CD4-positive, alpha-beta memory T cell (primary cell): ENCODE measurements at regions not wholly inside any gene's neighbourhood (a gene's known extent, or its start where the extent isn't known, plus 50 kb on each side); places are given as distances from the start of the nearest gene placed in this dataset.

Experiments
- CTCF ChIA-PET: fragments of 350-600 bp; sonication (Branson Sonifier 250); formaldehyde crosslinking; loops from one replicate; lab custom pipeline; 2021; ENCODE audit warnings: inconsistent platforms; ENCODE audit not compliant: partially characterized antibody; lab: Charles Lee
- POLR2A ChIA-PET: fragments of 350-600 bp; sonication (Branson Sonifier 250); formaldehyde crosslinking; loops from one replicate; lab custom pipeline; 2021; ENCODE audit not compliant: partially characterized antibody; lab: Charles Lee
- DNase-seq, 5 donors: peaks; one replicate each; pipeline versions ENCODE4 v3.0.0 to v3.0.0-alpha.2; 2020 to 2022; ENCODE audit warnings: mixed read lengths in 1 of 5
- H3K27ac ChIP-seq: one replicate; pipeline ENCODE4 v1.7.0; 2013; ENCODE audit warnings: low read depth, low read length
- H3K27me3 ChIP-seq: 2 replicates; pipeline ENCODE4 v1.7.0; 2013; ENCODE audit warnings: mild to moderate bottlenecking, low read length, moderate library complexity; ENCODE audit not compliant: insufficient read depth
- H3K36me3 ChIP-seq: 2 replicates; pipeline ENCODE4 v1.7.0; 2013; ENCODE audit warnings: mild to moderate bottlenecking, low read length, moderate library complexity; ENCODE audit not compliant: insufficient read depth
- H3K4me1 ChIP-seq: 2 replicates; pipeline ENCODE4 v1.7.0; 2013; ENCODE audit warnings: mild to moderate bottlenecking, low read length, moderate library complexity; ENCODE audit not compliant: insufficient read depth
- H3K4me3 ChIP-seq, 2 donors: one replicate each; pipeline ENCODE4 v1.7.0; 2013; ENCODE audit warnings: low read length in 2 of 2, mild to moderate bottlenecking in 1 of 2
- H3K9me3 ChIP-seq, 2 donors: one replicate each; pipeline ENCODE4 v1.7.0; 2013; ENCODE audit warnings: low read length in 2 of 2, control low read depth in 1 of 2; ENCODE audit not compliant: control insufficient read depth in 1 of 2
- H3K27ac Mint-ChIP-seq, 7 donors: one replicate each; pipeline ENCODE4 v1.8.0; 2020 to 2021; ENCODE audit warnings: mixed read lengths in 7 of 7, mild to moderate bottlenecking in 6 of 7, inconsistent platforms in 3 of 7, moderate library complexity in 3 of 7
- H3K27me3 Mint-ChIP-seq, 2 donors: one replicate each; pipeline ENCODE4 v1.8.0; 2020 to 2021; ENCODE audit warnings: mixed read lengths in 2 of 2
- H3K36me3 Mint-ChIP-seq, 2 donors: one replicate each; pipeline ENCODE4 v1.8.0; 2020 to 2021; ENCODE audit warnings: mixed read lengths in 2 of 2, inconsistent platforms in 1 of 2, mild to moderate bottlenecking in 1 of 2
- H3K4me1 Mint-ChIP-seq, 4 donors: one replicate each; pipeline ENCODE4 v1.8.0; 2020 to 2021; ENCODE audit warnings: mixed read lengths in 4 of 4, mild to moderate bottlenecking in 1 of 4
- H3K4me3 Mint-ChIP-seq, 8 donors: one replicate each; pipeline ENCODE4 v1.8.0; 2020 to 2021; ENCODE audit warnings: mixed read lengths in 8 of 8, mild to moderate bottlenecking in 7 of 8, moderate library complexity in 6 of 8, inconsistent platforms in 3 of 8
- H3K9me3 Mint-ChIP-seq, 8 donors: one replicate each; pipeline ENCODE4 v1.8.0; 2020 to 2021; ENCODE audit warnings: mixed read lengths in 8 of 8, mild to moderate bottlenecking in 5 of 8, inconsistent platforms in 3 of 8, moderate library complexity in 1 of 8
- intact Hi-C: fragments of 100-400 bp; cut with micrococcal nuclease; formaldehyde crosslinking; loops from one replicate; pipeline ENCODE4 v1.15.1; 2023

DNA sequence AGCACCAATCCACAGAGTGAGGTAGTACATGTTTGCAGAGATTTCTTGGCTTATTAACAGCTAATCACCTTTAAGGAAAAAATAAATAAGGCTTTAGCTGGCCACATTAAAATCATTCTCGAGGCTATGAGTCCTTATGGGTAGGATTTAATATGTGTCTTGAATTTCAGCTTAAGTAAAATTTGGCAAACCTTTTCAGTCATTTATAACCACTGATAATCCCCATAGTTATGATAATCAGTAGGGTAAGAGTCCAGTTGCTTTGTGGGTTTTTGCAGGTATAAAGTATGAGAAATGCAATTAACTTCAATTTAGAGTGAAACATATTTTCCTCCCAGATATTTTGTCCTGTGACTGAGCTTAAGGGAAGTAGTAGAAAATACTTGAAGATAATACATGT is 1458.9 kb upstream of the FLRT2 start:
- intact Hi-C loops, result no loop called here
- H3K4me1 ChIP-seq, result no peaks in the 10 kb centered on the region
- no peaks in the 10 kb centered on the region for H3K36me3 ChIP-seq
- Mint-ChIP-seq H3K27ac (no peak overlapping the region), H3K4me1 (no peaks in the 10 kb centered on the region), H3K9me3 (peaks cover 0 to 11% (median 6%) of the 10 kb centered on the region in 8 donors), H3K27me3 (no peaks in the 10 kb centered on the region), H3K36me3 (no peaks in the 10 kb centered on the region), H3K4me3 (no peak overlapping the region)
- CTCF ChIA-PET, result no interaction called here
- H3K4me3 ChIP-seq, result no peak overlapping the region
- POLR2A ChIA-PET, result no interaction called here
- peaks cover 0 to 3% of the 10 kb centered on the region in 2 donors for H3K9me3 ChIP-seq
- H3K27me3 ChIP-seq, result no peaks in the 10 kb centered on the region
- no peak overlapping the region for H3K27ac ChIP-seq
- DNase-seq, result no peak

DNA sequence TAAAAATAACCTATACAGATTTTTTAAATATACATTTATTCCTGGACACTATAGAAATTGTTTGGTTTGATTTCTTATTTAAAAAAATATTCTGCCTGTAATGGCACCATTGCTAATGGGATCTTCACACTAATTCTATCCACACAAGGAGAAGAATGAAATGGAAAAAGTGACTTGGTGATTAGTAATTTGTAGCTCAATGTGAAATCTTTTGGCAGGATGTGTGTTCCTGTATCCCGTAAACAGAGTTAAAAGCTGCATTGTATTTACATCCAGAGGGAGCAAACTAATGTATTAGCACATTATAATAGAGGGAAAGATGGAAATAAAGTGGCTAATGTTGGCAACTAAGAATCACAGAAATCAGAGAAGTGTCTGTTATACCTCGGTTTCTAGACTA is 1455.3 kb upstream of the FLRT2 start:
- no peak overlapping the region for H3K4me3 ChIP-seq
- no peak overlapping the region for H3K27ac Mint-ChIP-seq
- H3K27me3 Mint-ChIP-seq, result no peaks in the 10 kb centered on the region
- H3K9me3 ChIP-seq, result no peaks in the 10 kb centered on the region
- H3K9me3 Mint-ChIP-seq, result peaks cover 0 to 8% (median 4%) of the 10 kb centered on the region in 8 donors
- no peak for DNase-seq
- H3K27ac ChIP-seq, result no peak overlapping the region
- H3K36me3 ChIP-seq, result no peaks in the 10 kb centered on the region
- H3K4me3 Mint-ChIP-seq, result no peak overlapping the region
- intact Hi-C loops, result no loop called here
- no peaks in the 10 kb centered on the region for H3K4me1 Mint-ChIP-seq
- CTCF ChIA-PET, result no interaction called here
- H3K27me3 ChIP-seq, result no peaks in the 10 kb centered on the region
- H3K36me3 Mint-ChIP-seq, result no peaks in the 10 kb centered on the region
- no peaks in the 10 kb centered on the region for H3K4me1 ChIP-seq
- POLR2A ChIA-PET, result no interaction called here

DNA sequence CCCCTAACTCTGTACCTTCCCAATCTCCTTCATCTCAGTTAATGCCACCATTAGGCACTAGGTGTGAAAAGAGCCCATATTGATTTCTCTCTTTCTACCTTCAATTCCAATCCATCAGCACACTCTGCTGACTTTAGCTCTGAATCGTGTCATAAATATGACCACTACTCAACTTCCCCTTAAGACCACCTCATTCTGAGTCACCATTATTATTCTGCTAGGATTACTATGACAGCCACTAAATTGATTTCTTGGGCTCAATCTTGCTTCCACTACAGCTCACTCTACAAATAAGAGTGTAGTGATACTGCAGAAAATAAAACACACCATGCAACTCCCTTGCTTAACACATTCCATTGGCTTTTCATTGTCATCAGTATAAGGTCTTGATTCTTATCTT is 1449.0 kb upstream of the FLRT2 start:
- POLR2A ChIA-PET, result no interaction called here
- DNase-seq, result no peak
- Histone ChIP-seq H3K4me3 (no peak overlapping the region), H3K4me1 (no peaks in the 10 kb centered on the region), H3K36me3 (no peaks in the 10 kb centered on the region), H3K27ac (no peak overlapping the region), H3K27me3 (no peaks in the 10 kb centered on the region), H3K9me3 (no peaks in the 10 kb centered on the region)
- Mint-ChIP-seq H3K27me3 (no peaks in the 10 kb centered on the region), H3K36me3 (no peaks in the 10 kb centered on the region), H3K27ac (no peak overlapping the region), H3K4me1 (no peaks in the 10 kb centered on the region), H3K9me3 (peaks cover 4 to 26% (median 9%) of the 10 kb centered on the region in 8 donors), H3K4me3 (no peak overlapping the region)
- intact Hi-C loops, result no loop called here
- CTCF ChIA-PET, result no interaction called here

DNA sequence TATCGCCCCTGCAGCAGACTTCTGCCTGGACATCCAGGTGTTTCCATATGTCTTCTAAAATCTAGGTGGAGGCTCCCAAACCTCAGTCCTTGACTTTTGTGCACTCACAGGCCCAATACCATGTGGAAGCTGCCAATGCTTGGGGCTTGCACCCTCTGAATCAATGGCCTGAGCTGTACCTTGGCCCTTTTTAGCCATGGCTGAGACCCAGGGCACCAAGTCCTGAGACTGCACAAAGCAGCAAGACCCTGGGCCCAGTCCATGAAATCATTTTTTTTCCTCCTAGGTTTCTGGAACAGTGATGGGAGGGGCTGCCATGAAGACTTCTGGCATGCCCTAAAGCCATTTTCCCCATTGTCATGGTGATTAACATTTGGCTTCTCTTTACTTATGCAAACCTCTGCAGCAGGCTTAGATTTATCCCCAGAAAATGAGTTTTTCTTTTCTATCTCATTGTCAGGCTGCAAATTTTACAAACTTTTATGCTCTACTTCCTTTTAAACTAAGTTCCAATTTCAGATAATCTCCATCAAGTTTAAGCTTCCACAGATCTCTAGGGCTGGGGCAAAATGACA is 1445.8 kb upstream of the FLRT2 start:
- H3K9me3 Mint-ChIP-seq, result peaks cover 0 to 26% (median 11%) of the 10 kb centered on the region in 8 donors
- intact Hi-C loops, result no loop called here
- no peak overlapping the region for H3K27ac Mint-ChIP-seq
- DNase-seq, result no peak
- Histone ChIP-seq H3K4me3 (no peak overlapping the region), H3K36me3 (no peaks in the 10 kb centered on the region), H3K27me3 (no peaks in the 10 kb centered on the region), H3K27ac (no peak overlapping the region), H3K9me3 (no peaks in the 10 kb centered on the region), H3K4me1 (no peaks in the 10 kb centered on the region)
- H3K4me3 Mint-ChIP-seq, result no peak overlapping the region
- ChIA-PET POLR2A (no interaction called here), CTCF (no interaction called here)
- no peaks in the 10 kb centered on the region for H3K36me3 Mint-ChIP-seq
- no peaks in the 10 kb centered on the region for H3K4me1 Mint-ChIP-seq
- no peaks in the 10 kb centered on the region for H3K27me3 Mint-ChIP-seq

DNA sequence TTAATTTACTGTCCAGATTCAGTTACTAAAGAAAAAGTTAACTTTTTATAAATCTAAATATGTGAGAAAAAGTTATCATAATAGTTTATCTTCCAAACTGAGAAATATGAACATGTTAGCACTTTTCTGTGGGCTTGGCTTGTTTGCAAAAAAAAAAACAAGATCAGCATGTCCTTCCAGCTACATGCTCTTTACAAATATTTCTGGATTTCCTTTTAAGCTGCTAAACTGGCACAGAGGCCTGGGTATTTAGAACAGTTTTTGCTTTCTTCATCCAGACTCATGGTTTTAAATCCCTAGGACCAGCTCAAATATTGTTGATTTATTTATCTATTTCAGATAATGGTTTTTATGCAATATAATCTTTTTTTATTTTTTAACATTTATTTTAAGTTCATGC is 1444.5 kb upstream of the FLRT2 start:
- H3K9me3 ChIP-seq, result no peaks in the 10 kb centered on the region
- no peaks in the 10 kb centered on the region for H3K4me1 Mint-ChIP-seq
- no peak overlapping the region for H3K27ac Mint-ChIP-seq
- no peaks in the 10 kb centered on the region for H3K4me1 ChIP-seq
- peaks cover 0 to 19% (median 12%) of the 10 kb centered on the region in 8 donors for H3K9me3 Mint-ChIP-seq
- H3K27me3 ChIP-seq, result no peaks in the 10 kb centered on the region
- intact Hi-C loops, result no loop called here
- CTCF ChIA-PET, result no interaction called here
- no peaks in the 10 kb centered on the region for H3K27me3 Mint-ChIP-seq
- POLR2A ChIA-PET, result no interaction called here
- no peak overlapping the region for H3K4me3 Mint-ChIP-seq
- H3K4me3 ChIP-seq, result no peak overlapping the region
- no peaks in the 10 kb centered on the region for H3K36me3 ChIP-seq
- no peak overlapping the region for H3K27ac ChIP-seq
- no peak for DNase-seq
- H3K36me3 Mint-ChIP-seq, result no peaks in the 10 kb centered on the region

DNA sequence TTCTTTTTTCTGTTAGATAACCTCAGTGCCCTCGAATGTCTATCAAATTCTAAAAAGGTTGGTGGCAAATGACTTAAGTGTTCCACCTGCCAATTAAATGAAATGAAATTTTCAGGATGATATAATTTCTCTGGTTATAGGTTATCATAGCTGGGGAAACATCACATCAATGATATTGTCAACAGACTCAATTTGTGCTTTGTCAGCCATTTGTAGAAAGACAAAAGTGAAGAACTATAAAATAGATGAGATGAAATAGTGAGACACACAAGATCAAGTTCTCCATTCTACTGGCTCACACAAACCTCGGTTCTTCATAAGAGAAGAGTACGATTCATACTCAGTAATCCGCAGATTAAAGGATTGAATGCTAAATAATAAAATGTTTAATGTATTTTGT is 1443.2 kb upstream of the FLRT2 start:
- H3K4me1 Mint-ChIP-seq, result no peaks in the 10 kb centered on the region
- no peak for DNase-seq
- Histone ChIP-seq H3K27ac (no peak overlapping the region), H3K27me3 (no peaks in the 10 kb centered on the region), H3K4me3 (no peak overlapping the region), H3K9me3 (no peaks in the 10 kb centered on the region), H3K4me1 (no peaks in the 10 kb centered on the region), H3K36me3 (no peaks in the 10 kb centered on the region)
- H3K9me3 Mint-ChIP-seq, result peaks cover 0 to 18% (median 9%) of the 10 kb centered on the region in 8 donors
- H3K27ac Mint-ChIP-seq, result no peak overlapping the region
- H3K27me3 Mint-ChIP-seq, result no peaks in the 10 kb centered on the region
- intact Hi-C loops, result no loop called here
- ChIA-PET CTCF (no interaction called here), POLR2A (no interaction called here)
- H3K36me3 Mint-ChIP-seq, result no peaks in the 10 kb centered on the region
- no peak overlapping the region for H3K4me3 Mint-ChIP-seq

DNA sequence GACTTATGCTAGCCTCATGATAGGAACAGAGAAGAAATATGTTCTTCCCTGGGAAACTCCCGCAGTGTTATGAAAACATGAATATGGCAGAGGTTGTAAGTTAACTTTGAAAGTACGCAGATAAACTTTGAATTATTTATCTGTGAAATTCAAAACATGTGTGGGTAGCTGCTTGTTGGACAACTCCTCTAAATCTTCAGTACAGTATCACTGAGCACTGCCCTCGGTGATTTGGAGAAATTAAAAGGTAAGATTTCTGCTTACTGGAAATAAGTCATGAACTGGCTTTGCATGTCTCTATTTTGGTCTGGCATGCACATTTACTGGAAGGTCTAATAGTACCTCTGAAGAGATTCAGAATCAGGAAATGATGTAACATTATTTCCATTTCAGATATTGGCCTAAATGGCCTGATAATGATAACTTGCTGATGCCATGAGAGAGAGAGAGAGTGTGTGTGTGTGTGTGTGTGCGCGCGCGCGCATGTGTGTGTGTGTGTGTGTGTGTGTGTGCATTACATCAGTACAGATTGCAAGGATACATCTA is 1441.9 kb upstream of the FLRT2 start:
- ChIA-PET POLR2A (no interaction called here), CTCF (no interaction called here)
- H3K4me3 ChIP-seq, result no peak overlapping the region
- Mint-ChIP-seq H3K27me3 (no peaks in the 10 kb centered on the region), H3K36me3 (no peaks in the 10 kb centered on the region), H3K9me3 (peaks cover 0 to 18% (median 6%) of the 10 kb centered on the region in 8 donors), H3K27ac (peak overlapping the region in 1 of 7 donors; percentile 2), H3K4me3 (no peak overlapping the region), H3K4me1 (no peaks in the 10 kb centered on the region)
- no peak overlapping the region for H3K27ac ChIP-seq
- intact Hi-C loops, result no loop called here
- no peak for DNase-seq
- no peaks in the 10 kb centered on the region for H3K27me3 ChIP-seq
- no peaks in the 10 kb centered on the region for H3K9me3 ChIP-seq
- no peaks in the 10 kb centered on the region for H3K4me1 ChIP-seq
- no peaks in the 10 kb centered on the region for H3K36me3 ChIP-seq
